Stomach (tissue), 8 donors: ENCODE measurements at regions not wholly inside any gene's neighbourhood (a gene's known extent, or its start where the extent isn't known, plus 50 kb on each side); places are given as distances from the start of the nearest gene placed in this dataset.

ENCODE experiments used
- DNase-seq, 2 donors: peaks; one replicate each; pipeline versions ENCODE4 v3.0.0 to v3.0.0-alpha.2; 2013 to 2019
- H3K27ac ChIP-seq, 5 donors: fragments of 200-600 bp in 4 of 5; sonication (generic) in 4 of 5; one replicate each; pipeline ENCODE4 v1.5.1; 2013 to 2019; ENCODE audit warnings: mild to moderate bottlenecking in 1 of 5, moderate library complexity in 1 of 5
- H3K27me3 ChIP-seq, 3 donors: fragments of 200-600 bp; sonication (generic); one replicate each; pipeline ENCODE4 v1.5.1; 2017 to 2019; ENCODE audit warnings: mixed run types in 1 of 3
- H3K36me3 ChIP-seq, 4 donors: fragments of 200-600 bp; sonication (generic); 1 replicate in 3 of 4; 2 replicates in 1 of 4; pipeline ENCODE4 v1.5.1; 2016 to 2019
- H3K4me1 ChIP-seq, 4 donors: fragments of 200-600 bp; sonication (generic); one replicate each; pipeline ENCODE4 v1.5.1; 2016 to 2019
- H3K4me3 ChIP-seq, 4 donors: fragments of 200-600 bp; sonication (generic) in 3 of 4; one replicate each; pipeline ENCODE4 v1.5.1; 2016 to 2019; ENCODE audit warnings: mild to moderate bottlenecking in 1 of 4
- H3K9me3 ChIP-seq, 4 donors: fragments of 200-600 bp; sonication (generic); one replicate each; pipeline ENCODE4 v1.5.1; 2016 to 2019
- CTCF ChIP-seq, 7 experiments: fragments of 450-650 bp in 4 of 7; fragments of 200-600 bp in 3 of 7; sonication (generic) in 3 of 7; IDR thresholded peaks; one replicate each; pipeline ENCODE4 v1.5.1; 2016 to 2019; ENCODE audit warnings: antibody characterized with exemption in 7 of 7, control low read depth in 2 of 7, mild to moderate bottlenecking in 1 of 7
- EP300 ChIP-seq: sonication (generic); formaldehyde crosslinking; IDR thresholded peaks from one replicate; pipeline ENCODE4 v1.6.1; 2017; ENCODE audit warnings: antibody characterized with exemption
- POLR2A ChIP-seq, 4 donors: fragments of 450-650 bp; IDR thresholded peaks; one replicate each; pipeline ENCODE4 v1.6.1; 2016; ENCODE audit warnings: antibody characterized with exemption in 4 of 4, control low read depth in 2 of 4, mild to moderate bottlenecking in 1 of 4, moderate library complexity in 1 of 4
- POLR2AphosphoS5 ChIP-seq, 3 donors: sonication (generic); formaldehyde crosslinking; IDR thresholded peaks; one replicate each; pipeline ENCODE4 v1.6.1; 2016; ENCODE audit warnings: antibody characterized with exemption in 3 of 3
- WGBS, 5 donors: extraction: QIAGEN DNeasy Blood & Tissue Kit in 3 of 5; methylation state at CpG; one replicate each; pipeline versions ENCODE4 v1.1.5 to v1.1.7; 2013 to 2018; 5-methylcytosine and 5-hydroxymethylcytosine counted together
- intact Hi-C: fragments of 100-400 bp; cut with DNase I; formaldehyde crosslinking; loops from one replicate; pipeline ENCODE4 v1.15.1; 2023; ENCODE audit warnings: low total_unique reads
- donor health status: healthy with polysubstance abuse.
- donor health status: Bipolar disorder and iron deficiency.
- donor health status: healthy.

GRCh38 chr3:147812186-147812911 lies 403.2 kb downstream of the ZIC1 start:
- TF ChIP-seq POLR2A (IDR thresholded peaks at IDR 0.05): no peak
- no peak for TF ChIP-seq POLR2AphosphoS5 (IDR thresholded peaks at IDR 0.05)
- TF ChIP-seq EP300: no peak
- TF ChIP-seq CTCF (IDR thresholded peaks at IDR 0.05): no peak
- Histone ChIP-seq H3K9me3 (peaks cover 0 to 6% (median 0%) of the 10 kb centered on the region in 4 donors), H3K36me3 (no peaks in the 10 kb centered on the region), H3K27ac (no peak overlapping the region), H3K27me3 (no peaks in the 10 kb centered on the region), H3K4me3 (no peak overlapping the region), H3K4me1 (no peaks in the 10 kb centered on the region)
- intact Hi-C loops: no loop called here
- WGBS, 5 donors: 69 to 83% (median 77%) methylated on average over 4 of the region's 4 CpGs
- DNase-seq: peak in 1 of 2 donors; percentile 20

GRCh38 chr3:147813256-147813655 lies 404.1 kb downstream of the ZIC1 start:
- no peak for DNase-seq
- TF ChIP-seq POLR2AphosphoS5 (IDR thresholded peaks at IDR 0.05) (no peak), POLR2A (IDR thresholded peaks at IDR 0.05) (no peak), EP300 (no peak), CTCF (IDR thresholded peaks at IDR 0.05) (no peak)
- peaks cover 0 to 6% (median 0%) of the 10 kb centered on the region in 4 donors for H3K9me3 ChIP-seq
- H3K4me1 ChIP-seq: no peaks in the 10 kb centered on the region
- H3K27ac ChIP-seq: no peak overlapping the region
- WGBS, 5 donors: 53 to 69% (median 60%) methylated on average over 4 of the region's 4 CpGs
- no peak overlapping the region for H3K4me3 ChIP-seq
- intact Hi-C loops: no loop called here
- H3K27me3 ChIP-seq: no peaks in the 10 kb centered on the region
- no peaks in the 10 kb centered on the region for H3K36me3 ChIP-seq

GRCh38 chr3:147816752-147817151 lies 407.6 kb downstream of the ZIC1 start:
- H3K4me1 ChIP-seq: no peaks in the 10 kb centered on the region
- H3K27me3 ChIP-seq: no peaks in the 10 kb centered on the region
- no peaks in the 10 kb centered on the region for H3K9me3 ChIP-seq
- H3K27ac ChIP-seq: no peak overlapping the region
- TF ChIP-seq EP300 (no peak), POLR2AphosphoS5 (IDR thresholded peaks at IDR 0.05) (no peak), POLR2A (IDR thresholded peaks at IDR 0.05) (no peak), CTCF (IDR thresholded peaks at IDR 0.05) (no peak)
- no peaks in the 10 kb centered on the region for H3K36me3 ChIP-seq
- no peak overlapping the region for H3K4me3 ChIP-seq
- 18 to 35% (median 29%) methylated on average over 6 of the region's 6 CpGs for WGBS, 5 donors
- DNase-seq: peak in 1 of 2 donors; percentile 87
- intact Hi-C loops: no loop called here

- intact Hi-C loops: no loop called here
- Histone ChIP-seq H3K4me3 (no peak overlapping the region), H3K36me3 (no peaks in the 10 kb centered on the region), H3K4me1 (no peaks in the 10 kb centered on the region), H3K27ac (no peak overlapping the region), H3K9me3 (no peaks in the 10 kb centered on the region), H3K27me3 (no peaks in the 10 kb centered on the region)
- TF ChIP-seq POLR2A (IDR thresholded peaks at IDR 0.05) (no peak), EP300 (no peak), CTCF (IDR thresholded peaks at IDR 0.05) (no peak), POLR2AphosphoS5 (IDR thresholded peaks at IDR 0.05) (no peak)
- no peak for DNase-seq
These were observed 423.4 kb downstream of the ZIC1 start for GRCh38 chr3:147832611-147833010.
